CD4-positive, alpha-beta T cell (primary cell): ENCODE measurements at regions not wholly inside any gene's neighbourhood (a gene's known extent, or its start where the extent isn't known, plus 50 kb on each side); places are given as distances from the start of the nearest gene placed in this dataset.

Experiments
- ATAC-seq: fragments of 200-7000 bp; cut with Tn5 transposase; one replicate; pipeline ENCODE4 v1.10.0; 2022; ENCODE audit warnings: mild to moderate bottlenecking; ENCODE audit not compliant: poor library complexity
- CTCF ChIA-PET: fragments of 350-600 bp; sonication (Branson Sonifier 250); formaldehyde crosslinking; loops from one replicate; lab custom pipeline; 2021; ENCODE audit warnings: antibody characterized with exemption, inconsistent platforms; lab: Charles Lee
- POLR2A ChIA-PET: fragments of 350-600 bp; sonication (Branson Sonifier 250); formaldehyde crosslinking; loops from one replicate; lab custom pipeline; 2021; ENCODE audit warnings: antibody characterized with exemption, inconsistent platforms; lab: Charles Lee
- DNase-seq, 14 experiments: peaks; one replicate each; pipeline ENCODE4 v3.0.0-alpha.2; 2013 to 2020; ENCODE audit warnings: mixed read lengths in 2 of 14
- H3K27ac ChIP-seq, 2 donors: one replicate each; pipeline versions ENCODE4 v1.5.1 to v1.7.0; 2013; ENCODE audit warnings: low read length in 2 of 2, low read depth in 1 of 2, mild to moderate bottlenecking in 1 of 2
- H3K27me3 ChIP-seq, 2 experiments: 1 replicate in 1 of 2; 2 replicates in 1 of 2; pipeline versions ENCODE4 v1.6.1 to v1.7.0; 2013; ENCODE audit warnings: low read length in 2 of 2, control low read depth in 1 of 2, mild to moderate bottlenecking in 1 of 2, moderate library complexity in 1 of 2; ENCODE audit not compliant: insufficient read depth in 2 of 2, control insufficient read depth in 1 of 2
- H3K36me3 ChIP-seq: one replicate; pipeline ENCODE4 v1.6.1; 2013; ENCODE audit warnings: low read length, control low read depth; ENCODE audit not compliant: insufficient read depth
- H3K4me1 ChIP-seq: one replicate; pipeline ENCODE4 v1.6.1; 2013; ENCODE audit warnings: low read length, control low read depth; ENCODE audit not compliant: insufficient read depth
- H3K4me3 ChIP-seq: one replicate; pipeline ENCODE4 v1.5.1; 2013; ENCODE audit warnings: mild to moderate bottlenecking, low read length, moderate library complexity
- H3K9me3 ChIP-seq, 2 experiments: 1 replicate in 1 of 2; 2 replicates in 1 of 2; pipeline versions ENCODE4 v1.6.1 to v1.7.0; 2013; ENCODE audit warnings: low read length in 2 of 2, mild to moderate bottlenecking in 2 of 2, control low read depth in 1 of 2, moderate library complexity in 1 of 2; ENCODE audit not compliant: control insufficient read depth in 1 of 2, insufficient read depth in 1 of 2
- H3K27ac Mint-ChIP-seq: one replicate; pipeline ENCODE4 v1.8.0; 2020; ENCODE audit warnings: mixed read lengths
- H3K27me3 Mint-ChIP-seq: one replicate; pipeline ENCODE4 v1.8.0; 2021; ENCODE audit warnings: mixed read lengths
- H3K36me3 Mint-ChIP-seq: one replicate; pipeline ENCODE4 v1.8.0; 2021; ENCODE audit warnings: low read depth, mixed read lengths
- H3K4me1 Mint-ChIP-seq: one replicate; pipeline ENCODE4 v1.8.0; 2021; ENCODE audit warnings: low read depth, mixed read lengths
- H3K4me3 Mint-ChIP-seq: one replicate; pipeline ENCODE4 v1.8.0; 2020; ENCODE audit warnings: mild to moderate bottlenecking, mixed read lengths
- H3K9me3 Mint-ChIP-seq: one replicate; pipeline ENCODE4 v1.8.0; 2020; ENCODE audit warnings: mixed read lengths
- intact Hi-C, 2 experiments: fragments of 100-400 bp; cut with DNase I in 1 of 2; cut with micrococcal nuclease in 1 of 2; formaldehyde crosslinking; loops; one replicate each; pipeline versions ENCODE4 v1.15.1 to v1.9.0; 2023 to 2025; cut with DNase I, micrococcal nuclease
- TF ChIP-seq, protein P1 (sequence below): fragments of 200-600 bp; IDR thresholded peaks from one replicate; pipeline ENCODE4 v1.8.0; 2022; ENCODE audit warnings: antibody characterized with exemption, mild to moderate bottlenecking

GRCh38 chr4:134529629-134530028 is 328.0 kb upstream of the PABPC4L start:
- no peak for ATAC-seq
- Mint-ChIP-seq H3K4me3 (no peak overlapping the region), H3K4me1 (no peaks in the 10 kb centered on the region), H3K9me3 (peaks cover 12% of the 10 kb centered on the region), H3K36me3 (no peaks in the 10 kb centered on the region), H3K27ac (no peak overlapping the region), H3K27me3 (no peaks in the 10 kb centered on the region)
- Histone ChIP-seq H3K9me3 (peaks cover 0 to 5% of the 10 kb centered on the region in 2 experiments), H3K36me3 (no peaks in the 10 kb centered on the region), H3K4me3 (no peak overlapping the region), H3K27me3 (no peaks in the 10 kb centered on the region), H3K4me1 (no peaks in the 10 kb centered on the region), H3K27ac (no peak overlapping the region)
- intact Hi-C loops = no loop called here
- no peak for DNase-seq
- POLR2A ChIA-PET = no interaction called here
- TF ChIP-seq, protein P1, sequence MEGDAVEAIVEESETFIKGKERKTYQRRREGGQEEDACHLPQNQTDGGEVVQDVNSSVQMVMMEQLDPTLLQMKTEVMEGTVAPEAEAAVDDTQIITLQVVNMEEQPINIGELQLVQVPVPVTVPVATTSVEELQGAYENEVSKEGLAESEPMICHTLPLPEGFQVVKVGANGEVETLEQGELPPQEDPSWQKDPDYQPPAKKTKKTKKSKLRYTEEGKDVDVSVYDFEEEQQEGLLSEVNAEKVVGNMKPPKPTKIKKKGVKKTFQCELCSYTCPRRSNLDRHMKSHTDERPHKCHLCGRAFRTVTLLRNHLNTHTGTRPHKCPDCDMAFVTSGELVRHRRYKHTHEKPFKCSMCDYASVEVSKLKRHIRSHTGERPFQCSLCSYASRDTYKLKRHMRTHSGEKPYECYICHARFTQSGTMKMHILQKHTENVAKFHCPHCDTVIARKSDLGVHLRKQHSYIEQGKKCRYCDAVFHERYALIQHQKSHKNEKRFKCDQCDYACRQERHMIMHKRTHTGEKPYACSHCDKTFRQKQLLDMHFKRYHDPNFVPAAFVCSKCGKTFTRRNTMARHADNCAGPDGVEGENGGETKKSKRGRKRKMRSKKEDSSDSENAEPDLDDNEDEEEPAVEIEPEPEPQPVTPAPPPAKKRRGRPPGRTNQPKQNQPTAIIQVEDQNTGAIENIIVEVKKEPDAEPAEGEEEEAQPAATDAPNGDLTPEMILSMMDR = no peak
- CTCF ChIA-PET = no interaction called here

- Mint-ChIP-seq H3K4me3 (no peak overlapping the region), H3K27me3 (no peaks in the 10 kb centered on the region), H3K27ac (no peak overlapping the region), H3K9me3 (peaks cover 4% of the 10 kb centered on the region), H3K36me3 (no peaks in the 10 kb centered on the region), H3K4me1 (no peaks in the 10 kb centered on the region)
- Histone ChIP-seq H3K9me3 (no peaks in the 10 kb centered on the region), H3K27ac (no peak overlapping the region), H3K4me1 (no peaks in the 10 kb centered on the region), H3K27me3 (no peaks in the 10 kb centered on the region), H3K36me3 (no peaks in the 10 kb centered on the region), H3K4me3 (no peak overlapping the region)
- ATAC-seq (no peak), DNase-seq (no peak)
- intact Hi-C loops = no loop called here
- ChIA-PET POLR2A (no interaction called here), CTCF (no interaction called here)
- TF ChIP-seq, protein P1 = no peak
These were observed 317.1 kb upstream of the PABPC4L start for GRCh38 chr4:134518574-134519217.

DNA sequence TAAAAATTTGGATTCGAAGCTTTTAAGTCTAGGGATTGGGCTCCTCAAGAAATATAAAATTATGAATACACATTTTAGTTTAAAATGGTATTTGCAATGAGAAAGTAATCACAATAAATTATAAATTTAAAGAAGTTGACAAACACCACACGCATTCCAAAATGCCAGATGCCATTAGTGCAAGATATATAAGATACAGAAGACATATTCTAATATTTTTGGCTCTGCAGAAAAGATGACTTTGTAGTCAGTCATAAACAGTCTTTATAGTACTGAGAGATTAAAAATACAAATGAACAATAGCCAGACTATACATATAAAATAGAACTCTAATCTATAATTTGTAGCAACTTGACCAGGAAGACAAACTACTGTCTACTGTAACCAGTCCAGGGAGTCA is 309.0 kb upstream of the PABPC4L start:
- H3K4me3 Mint-ChIP-seq = no peak overlapping the region
- ChIA-PET POLR2A (no interaction called here), CTCF (no interaction called here)
- Histone ChIP-seq H3K4me1 (no peaks in the 10 kb centered on the region), H3K36me3 (no peaks in the 10 kb centered on the region), H3K27me3 (no peaks in the 10 kb centered on the region), H3K4me3 (no peak overlapping the region), H3K27ac (no peak overlapping the region), H3K9me3 (no peaks in the 10 kb centered on the region)
- no peaks in the 10 kb centered on the region for H3K27me3 Mint-ChIP-seq
- H3K36me3 Mint-ChIP-seq = no peaks in the 10 kb centered on the region
- no peak overlapping the region for H3K27ac Mint-ChIP-seq
- intact Hi-C loops = no loop called here
- ATAC-seq (no peak), DNase-seq (no peak)
- H3K9me3 Mint-ChIP-seq = peaks cover 9% of the 10 kb centered on the region
- no peaks in the 10 kb centered on the region for H3K4me1 Mint-ChIP-seq
- TF ChIP-seq, protein P1 = no peak
